ENCODE measurements at regions not wholly inside any gene's neighbourhood (a gene's known extent, or its start where the extent isn't known, plus 50 kb on each side); places are given as distances from the start of the nearest gene placed in this dataset.
"Not testable (repeated sequence)": the region's sequence is repeated elsewhere in the genome, so short reads cannot be mapped to it uniquely, and the experiment has no call there.

DNA sequence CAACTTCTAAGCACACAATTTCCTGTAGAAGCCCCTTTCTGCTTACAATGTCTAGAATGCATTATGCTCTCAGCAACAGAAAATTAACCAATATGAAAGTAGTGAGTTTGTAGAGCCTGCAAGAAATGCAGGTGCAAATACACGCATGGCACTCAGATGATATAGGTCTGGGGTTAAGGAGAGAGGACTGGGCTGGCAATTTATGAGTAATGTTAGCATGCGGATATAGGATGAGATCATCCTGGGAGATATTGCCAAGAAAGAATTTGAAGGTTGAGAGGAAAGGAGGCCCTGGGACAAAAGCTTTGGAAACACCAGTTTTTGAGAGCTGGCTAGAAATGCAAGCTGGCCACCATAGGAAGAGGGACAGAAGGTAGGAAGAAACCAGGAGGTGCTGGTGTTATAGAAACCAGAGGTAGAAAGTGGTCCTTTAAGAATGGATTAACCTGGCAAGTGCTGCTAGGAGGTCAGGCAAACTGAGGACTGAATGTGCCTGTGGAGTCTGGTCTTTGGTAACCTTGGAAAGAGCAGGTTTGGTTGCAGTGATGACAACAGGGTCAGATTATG, 183.2 kb upstream of the MYLIP start:
- H3K27me3 Mint-ChIP-seq = no peaks in the 10 kb centered on the region
- H3K36me3 Mint-ChIP-seq = no peaks in the 10 kb centered on the region
- DNase-seq = no peak
- no peak overlapping the region for H3K4me3 Mint-ChIP-seq
- H3K9me3 Mint-ChIP-seq = no peaks in the 10 kb centered on the region
- H3K4me1 Mint-ChIP-seq = no peaks in the 10 kb centered on the region
- no peak overlapping the region for H3K27ac Mint-ChIP-seq

DNA sequence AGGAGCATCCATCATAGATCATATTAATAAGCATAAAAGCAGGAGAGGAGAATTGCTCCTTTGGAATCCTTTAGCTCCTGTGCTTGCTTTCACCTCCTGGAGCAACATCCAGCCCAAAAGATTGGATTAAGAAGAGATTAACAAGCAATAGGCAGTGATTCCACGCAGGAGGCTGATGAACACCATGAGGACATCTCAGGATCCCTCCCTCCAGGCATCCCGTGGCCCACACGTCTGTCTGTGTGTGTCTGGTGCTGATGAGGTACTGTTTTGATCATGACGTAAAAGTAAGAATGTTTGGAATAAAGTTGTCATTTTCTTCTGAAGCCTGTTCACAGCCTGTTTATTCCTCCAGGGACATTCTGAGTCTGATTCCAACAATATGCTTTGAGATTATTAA, 185.5 kb upstream of the MYLIP start:
- no peak for DNase-seq
- no peak overlapping the region for H3K27ac Mint-ChIP-seq
- H3K9me3 Mint-ChIP-seq = peaks cover 2% of the 10 kb centered on the region

DNA sequence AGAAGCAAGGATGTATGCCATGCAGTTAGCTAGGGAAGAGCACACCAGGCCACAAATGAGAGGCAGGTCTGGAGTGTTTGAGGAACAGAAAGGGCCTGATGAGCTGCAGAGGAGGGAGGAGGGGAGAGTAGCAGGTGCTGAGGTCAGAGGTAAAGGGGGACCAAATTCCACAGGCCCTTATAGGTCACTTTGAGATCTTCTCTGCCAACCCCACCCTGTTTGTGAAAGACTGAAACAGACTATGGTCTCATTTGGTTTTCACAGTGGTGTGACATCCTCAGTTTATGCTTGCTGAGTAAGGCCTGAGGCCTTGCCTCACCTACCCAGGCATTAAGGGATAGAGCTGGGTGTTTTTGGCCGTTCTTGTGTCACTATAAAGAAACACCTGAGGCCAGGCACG, 187.7 kb upstream of the MYLIP start:
- Mint-ChIP-seq H3K4me3 (no peak overlapping the region), H3K4me1 (no peaks in the 10 kb centered on the region), H3K36me3 (no peaks in the 10 kb centered on the region), H3K27me3 (peaks cover 5% of the 10 kb centered on the region), H3K27ac (no peak overlapping the region), H3K9me3 (peaks cover 2% of the 10 kb centered on the region)
- DNase-seq = no peak

More for the DNA sequence above, 185.5 kb upstream of the MYLIP start:
- Mint-ChIP-seq H3K4me3 (no peak overlapping the region), H3K4me1 (no peaks in the 10 kb centered on the region), H3K27me3 (peaks cover 5% of the 10 kb centered on the region), H3K36me3 (no peaks in the 10 kb centered on the region)

DNA sequence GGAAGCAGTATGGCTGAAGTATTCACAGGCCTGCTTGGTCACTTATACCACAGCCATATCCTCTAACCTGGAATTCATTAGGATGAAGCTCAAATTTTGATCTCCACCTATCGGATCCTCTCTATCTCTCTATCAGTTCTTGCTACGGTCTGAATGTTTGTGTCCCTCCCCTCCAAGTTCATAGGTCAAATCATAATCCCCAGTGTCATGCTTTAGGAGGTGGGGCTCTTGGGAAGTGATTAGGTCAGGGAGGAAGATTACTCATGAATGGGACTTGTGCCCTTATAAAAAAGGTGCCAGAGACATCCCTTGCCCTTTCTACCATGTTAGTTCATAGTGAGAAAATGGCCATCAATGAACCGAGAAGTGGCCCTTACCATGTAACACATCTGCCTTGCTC, 190.8 kb upstream of the MYLIP start:
- no peaks in the 10 kb centered on the region for H3K4me1 Mint-ChIP-seq

DNA sequence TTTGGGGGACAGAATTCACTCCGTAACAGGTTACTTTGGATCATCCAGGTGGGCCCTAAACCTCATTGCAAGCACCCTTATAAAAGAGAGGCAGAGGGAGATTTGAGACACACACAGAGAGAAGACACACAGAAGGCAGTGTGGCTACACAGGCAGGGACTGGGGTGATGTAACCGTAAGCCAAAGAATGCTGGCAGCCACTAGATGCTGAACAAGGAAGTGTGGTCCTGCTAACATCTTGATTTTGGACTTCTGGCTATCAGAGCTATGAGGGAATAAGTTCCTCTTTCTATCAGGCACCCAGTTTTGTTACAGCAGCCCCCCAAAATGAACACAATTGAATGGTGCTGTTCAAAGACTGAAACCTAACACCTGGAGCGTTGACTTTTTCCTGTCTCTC, 191.3 kb upstream of the MYLIP start:
- no peak for DNase-seq
- no peak overlapping the region for H3K27ac Mint-ChIP-seq
- H3K4me1 Mint-ChIP-seq = no peaks in the 10 kb centered on the region
- H3K36me3 Mint-ChIP-seq = no peaks in the 10 kb centered on the region
- no peak overlapping the region for H3K4me3 Mint-ChIP-seq
- peaks cover 3% of the 10 kb centered on the region for H3K9me3 Mint-ChIP-seq
- peaks cover 5% of the 10 kb centered on the region for H3K27me3 Mint-ChIP-seq

More for the DNA sequence above, 190.8 kb upstream of the MYLIP start:
- no peak for DNase-seq
- Mint-ChIP-seq H3K27ac (no peak overlapping the region), H3K9me3 (peaks cover 2% of the 10 kb centered on the region), H3K4me3 (no peak overlapping the region), H3K27me3 (peaks cover 5% of the 10 kb centered on the region), H3K36me3 (no peaks in the 10 kb centered on the region)

DNA sequence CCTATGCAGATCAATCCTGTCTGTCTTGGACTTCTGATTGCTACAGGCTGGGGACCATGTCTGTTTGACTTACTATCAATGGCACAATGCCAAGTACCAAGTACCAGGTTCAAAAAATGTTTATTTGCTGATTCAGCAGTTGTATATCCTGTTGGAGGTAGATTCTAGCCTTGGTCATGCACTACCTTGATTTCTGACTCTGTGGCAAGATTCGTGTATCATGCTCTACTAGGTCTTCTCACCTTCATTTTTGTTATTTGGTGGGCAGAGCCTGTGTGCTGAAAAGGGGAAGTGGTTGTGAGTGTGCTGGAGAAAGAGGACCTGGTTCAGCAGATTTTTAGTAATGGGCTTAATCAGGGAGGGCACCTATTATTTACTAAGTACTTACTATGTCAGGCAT, 192.4 kb upstream of the MYLIP start:
- no peaks in the 10 kb centered on the region for H3K4me1 Mint-ChIP-seq
- no peak overlapping the region for H3K4me3 Mint-ChIP-seq
- H3K36me3 Mint-ChIP-seq = peaks cover under 1% of the 10 kb centered on the region
- peaks cover 5% of the 10 kb centered on the region for H3K27me3 Mint-ChIP-seq
- DNase-seq = no peak
- H3K9me3 Mint-ChIP-seq = peaks cover 10% of the 10 kb centered on the region
- H3K27ac Mint-ChIP-seq = no peak overlapping the region

DNA sequence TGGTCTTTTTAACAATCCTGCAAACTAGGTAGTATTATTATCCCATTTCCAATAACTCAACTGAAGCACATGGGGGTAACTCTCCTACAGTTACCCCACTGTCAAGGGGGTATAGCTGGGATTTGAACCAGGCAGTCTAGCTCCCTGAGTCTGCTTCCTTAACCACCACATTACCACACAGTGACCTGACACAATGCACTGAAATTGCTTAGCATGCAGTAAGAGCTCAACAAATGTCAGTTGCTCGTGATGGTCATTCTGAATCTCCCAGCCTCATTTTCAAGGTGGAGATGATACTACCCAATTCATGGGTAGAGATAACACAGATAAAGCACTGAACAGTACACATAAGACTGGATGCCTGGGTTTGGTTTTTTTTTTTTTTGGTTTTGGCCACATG, 193.2 kb upstream of the MYLIP start:
- Mint-ChIP-seq H3K36me3 (peaks cover 3% of the 10 kb centered on the region), H3K4me3 (no peak overlapping the region), H3K27me3 (peaks cover 5% of the 10 kb centered on the region), H3K9me3 (peaks cover 16% of the 10 kb centered on the region), H3K27ac (no peak overlapping the region), H3K4me1 (no peaks in the 10 kb centered on the region)
- no peak for DNase-seq

DNA sequence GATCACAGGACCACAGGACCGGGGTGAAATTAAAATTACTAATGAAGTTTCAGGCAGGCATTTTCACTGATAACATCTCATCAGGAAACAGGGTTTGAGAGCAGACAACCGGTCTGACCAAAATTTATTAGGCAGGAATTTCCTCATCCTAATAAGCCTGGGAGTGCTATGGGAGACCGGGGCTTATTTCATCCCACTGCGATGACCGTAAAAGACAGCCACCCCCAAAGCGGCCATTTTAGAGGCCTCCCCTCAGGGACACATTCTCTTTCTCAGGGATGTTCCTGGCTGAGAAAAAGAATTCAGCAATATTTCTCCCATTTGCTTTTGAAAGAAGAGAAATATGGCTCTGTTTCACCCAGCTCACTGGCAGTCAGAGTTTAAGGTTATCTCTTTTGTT, 197.2 kb upstream of the MYLIP start:
- H3K36me3 Mint-ChIP-seq, H3K4me1 Mint-ChIP-seq, H3K27me3 Mint-ChIP-seq, H3K4me3 Mint-ChIP-seq, DNase-seq, H3K27ac Mint-ChIP-seq: not testable (repeated sequence)
- H3K9me3 Mint-ChIP-seq = peaks cover 17% of the 10 kb centered on the region

DNA sequence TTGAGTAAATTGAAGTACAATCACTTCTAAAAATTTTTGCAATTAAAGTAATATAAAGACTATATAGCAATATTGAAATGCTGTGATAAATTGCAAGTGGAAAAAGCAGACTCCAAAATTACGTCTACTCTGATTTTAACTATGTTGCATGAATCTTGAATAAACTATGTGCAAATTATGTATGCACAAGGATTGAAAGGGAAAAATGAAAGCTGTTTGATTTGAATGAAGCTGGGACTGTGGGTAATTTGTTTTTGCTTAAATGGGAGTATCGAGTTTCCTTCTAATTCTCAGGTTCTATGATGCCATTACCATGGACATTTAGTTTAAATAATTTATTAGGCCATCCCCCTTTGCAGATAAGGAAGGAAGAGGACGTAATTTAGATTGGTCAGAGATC, 198.7 kb upstream of the MYLIP start:
- DNase-seq = no peak
- peaks cover 17% of the 10 kb centered on the region for H3K9me3 Mint-ChIP-seq
- no peaks in the 10 kb centered on the region for H3K27me3 Mint-ChIP-seq
- H3K36me3 Mint-ChIP-seq = peaks cover 7% of the 10 kb centered on the region
- no peak overlapping the region for H3K4me3 Mint-ChIP-seq
- no peak overlapping the region for H3K27ac Mint-ChIP-seq
- no peaks in the 10 kb centered on the region for H3K4me1 Mint-ChIP-seq

DNA sequence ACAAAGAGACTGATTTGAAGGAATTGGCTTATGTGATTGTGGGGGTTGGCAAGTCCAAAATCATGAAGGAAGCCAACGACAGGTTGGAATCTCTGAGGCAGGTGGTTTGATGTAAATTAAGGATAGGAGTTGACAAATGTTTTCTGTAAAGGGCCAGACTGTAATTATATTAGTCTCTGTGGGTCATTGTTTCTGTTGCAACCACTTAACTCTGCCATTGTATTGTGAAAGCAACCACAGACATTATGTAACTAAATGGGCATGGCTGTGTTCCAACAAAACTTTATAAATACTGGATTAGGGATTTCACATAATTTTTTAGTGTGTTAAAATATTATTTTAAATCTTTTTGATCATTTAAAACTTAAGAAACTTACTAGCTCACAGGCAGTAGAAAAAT, 199.2 kb upstream of the MYLIP start:
- no peak overlapping the region for H3K4me3 Mint-ChIP-seq
- peaks cover 7% of the 10 kb centered on the region for H3K36me3 Mint-ChIP-seq
- no peaks in the 10 kb centered on the region for H3K27me3 Mint-ChIP-seq
- no peaks in the 10 kb centered on the region for H3K4me1 Mint-ChIP-seq
- DNase-seq = no peak
- H3K27ac Mint-ChIP-seq = no peak overlapping the region
- peaks cover 17% of the 10 kb centered on the region for H3K9me3 Mint-ChIP-seq

DNA sequence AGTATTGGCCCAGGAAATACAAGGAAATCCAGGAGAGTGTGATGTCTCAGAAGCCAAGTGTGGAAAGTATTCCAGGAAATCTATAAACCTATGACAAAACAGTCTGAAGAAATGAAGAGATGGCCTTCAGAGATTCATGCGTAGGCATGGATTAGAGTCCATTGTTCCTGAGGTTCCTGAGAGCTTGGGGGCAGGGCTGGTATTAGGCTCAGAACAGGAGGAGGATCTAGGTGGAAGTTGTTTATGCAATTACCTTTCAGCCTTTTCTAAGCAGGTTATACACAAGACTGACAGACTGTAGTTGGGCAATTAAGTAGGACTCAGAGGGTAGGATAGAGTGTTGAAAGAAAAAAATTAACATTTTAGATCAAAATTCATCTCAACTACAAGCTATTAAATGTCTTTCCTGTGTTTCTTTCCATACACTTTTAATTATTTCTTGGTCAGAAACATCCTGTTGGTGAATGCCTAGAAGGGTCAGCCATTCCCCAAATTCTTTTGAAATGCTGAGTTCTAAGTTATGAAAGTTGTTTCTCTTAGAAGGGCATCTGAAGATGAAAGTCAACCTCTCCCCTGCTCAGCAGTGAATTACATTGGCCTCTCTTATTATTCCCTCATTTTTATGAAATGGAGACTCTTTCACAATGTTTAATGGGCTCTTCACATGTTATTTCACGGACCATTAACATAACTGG, 201.2 kb upstream of the MYLIP start:
- no peaks in the 10 kb centered on the region for H3K4me1 Mint-ChIP-seq
- no peak for DNase-seq
- peaks cover 17% of the 10 kb centered on the region for H3K9me3 Mint-ChIP-seq
- no peak overlapping the region for H3K4me3 Mint-ChIP-seq
- H3K27me3 Mint-ChIP-seq = no peaks in the 10 kb centered on the region
- H3K36me3 Mint-ChIP-seq = peaks cover 7% of the 10 kb centered on the region
- no peak overlapping the region for H3K27ac Mint-ChIP-seq

DNA sequence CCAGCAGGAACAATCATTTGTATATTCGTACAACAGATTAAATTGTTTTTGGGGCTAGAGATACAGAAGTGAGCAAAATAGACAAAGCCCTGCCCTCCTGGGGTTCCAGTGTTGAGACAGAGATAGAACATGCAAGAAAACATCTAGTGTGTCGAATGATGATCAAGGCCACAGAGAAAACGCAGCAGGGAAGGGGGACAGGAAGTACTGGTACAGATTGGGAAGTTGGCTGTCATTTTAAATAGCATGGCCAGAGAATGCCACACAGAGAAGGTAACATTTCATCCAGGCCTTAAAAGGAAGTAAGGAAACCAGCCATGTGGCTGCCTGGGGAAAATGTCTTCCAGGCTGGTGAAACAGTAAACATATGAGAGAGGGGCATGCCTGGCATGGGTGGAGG, 202.6 kb upstream of the MYLIP start:
- H3K27ac Mint-ChIP-seq = no peak overlapping the region
- H3K4me3 Mint-ChIP-seq = no peak overlapping the region
- H3K4me1 Mint-ChIP-seq = no peaks in the 10 kb centered on the region
- H3K27me3 Mint-ChIP-seq = no peaks in the 10 kb centered on the region
- peaks cover 7% of the 10 kb centered on the region for H3K9me3 Mint-ChIP-seq
- no peak for DNase-seq
- H3K36me3 Mint-ChIP-seq = peaks cover 4% of the 10 kb centered on the region

DNA sequence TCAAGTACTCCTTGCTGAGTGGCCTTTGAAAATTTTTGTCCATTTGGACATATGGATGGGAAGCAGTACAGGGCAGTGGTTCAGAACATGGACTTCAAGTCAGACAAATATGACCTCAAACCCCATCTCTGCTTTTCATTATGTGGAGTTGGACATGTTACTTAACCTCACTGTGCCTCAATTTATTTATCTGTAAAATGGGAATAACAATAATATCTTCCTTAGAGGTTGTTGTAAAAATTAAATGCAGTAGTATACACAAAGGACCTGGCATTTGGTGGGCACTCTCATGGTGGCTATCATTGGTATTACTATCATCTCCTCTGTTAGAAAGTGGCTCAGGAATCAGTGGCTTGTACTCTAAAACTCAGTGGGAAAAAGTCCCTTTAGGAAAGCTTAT, 204.0 kb upstream of the MYLIP start:
- Mint-ChIP-seq H3K27ac (no peak overlapping the region), H3K4me1 (no peaks in the 10 kb centered on the region), H3K4me3 (no peak overlapping the region), H3K27me3 (no peaks in the 10 kb centered on the region), H3K9me3 (no peaks in the 10 kb centered on the region), H3K36me3 (no peaks in the 10 kb centered on the region)
- DNase-seq = no peak

DNA sequence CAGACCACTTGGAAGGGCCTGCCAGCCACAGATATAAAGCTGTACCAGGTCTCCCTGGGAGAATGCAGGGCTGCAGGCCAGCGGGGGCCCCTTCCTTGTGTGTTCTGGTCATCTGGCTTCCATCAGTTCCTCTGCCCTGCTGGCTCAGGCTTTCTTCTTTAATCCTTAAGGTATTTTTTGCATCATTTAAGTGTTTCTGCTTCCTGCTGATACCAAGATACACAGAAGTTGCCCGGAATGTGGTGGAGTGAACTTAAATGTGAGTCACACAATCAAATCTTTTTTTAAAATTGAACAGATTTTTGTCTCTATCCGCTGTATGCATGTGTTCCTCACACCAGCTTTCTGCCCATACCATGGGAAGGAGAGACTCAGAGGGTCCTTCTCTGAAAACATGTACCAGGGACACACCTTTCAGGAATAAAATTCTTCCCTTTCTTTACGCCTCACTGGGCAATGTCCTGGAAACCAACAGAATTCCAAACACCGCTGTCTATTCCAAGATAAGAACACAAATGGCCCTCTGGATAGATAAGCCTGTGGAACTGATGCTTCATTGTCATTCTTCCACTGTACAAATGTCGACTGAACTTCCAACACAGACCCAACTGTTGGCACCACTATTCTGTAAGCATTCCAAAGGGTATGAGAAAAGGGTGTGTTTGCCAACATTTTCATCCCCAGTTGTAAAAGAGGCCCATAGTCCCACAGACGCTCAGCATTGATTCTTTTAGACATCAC, 206.2 kb upstream of the MYLIP start:
- no peaks in the 10 kb centered on the region for H3K36me3 Mint-ChIP-seq
- no peaks in the 10 kb centered on the region for H3K4me1 Mint-ChIP-seq
- no peak overlapping the region for H3K27ac Mint-ChIP-seq
- H3K27me3 Mint-ChIP-seq = no peaks in the 10 kb centered on the region
- H3K4me3 Mint-ChIP-seq = no peak overlapping the region
- H3K9me3 Mint-ChIP-seq = no peaks in the 10 kb centered on the region
- no peak for DNase-seq

DNA sequence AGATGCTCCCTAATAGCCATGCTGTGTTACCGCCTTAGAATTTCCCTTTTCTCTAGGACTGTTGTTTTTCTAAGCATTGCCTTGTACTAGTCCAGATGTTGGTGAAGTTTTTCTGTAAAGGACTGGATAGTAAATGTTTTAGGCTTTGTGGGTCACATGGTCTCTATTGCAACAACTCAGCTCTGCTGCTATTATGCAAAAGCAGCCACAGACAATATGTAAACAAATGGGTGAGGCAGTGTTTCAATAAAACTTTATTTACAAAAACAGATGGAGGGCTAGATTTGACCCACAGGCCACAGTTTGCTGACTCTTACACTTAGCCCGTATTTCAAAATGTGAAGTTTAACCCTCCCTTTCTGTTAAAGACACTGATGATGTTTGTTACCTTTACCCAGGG, 207.6 kb upstream of the MYLIP start:
- Mint-ChIP-seq H3K27ac (no peak overlapping the region), H3K4me3 (no peak overlapping the region), H3K27me3 (no peaks in the 10 kb centered on the region), H3K9me3 (no peaks in the 10 kb centered on the region), H3K36me3 (no peaks in the 10 kb centered on the region), H3K4me1 (no peaks in the 10 kb centered on the region)
- no peak for DNase-seq

DNA sequence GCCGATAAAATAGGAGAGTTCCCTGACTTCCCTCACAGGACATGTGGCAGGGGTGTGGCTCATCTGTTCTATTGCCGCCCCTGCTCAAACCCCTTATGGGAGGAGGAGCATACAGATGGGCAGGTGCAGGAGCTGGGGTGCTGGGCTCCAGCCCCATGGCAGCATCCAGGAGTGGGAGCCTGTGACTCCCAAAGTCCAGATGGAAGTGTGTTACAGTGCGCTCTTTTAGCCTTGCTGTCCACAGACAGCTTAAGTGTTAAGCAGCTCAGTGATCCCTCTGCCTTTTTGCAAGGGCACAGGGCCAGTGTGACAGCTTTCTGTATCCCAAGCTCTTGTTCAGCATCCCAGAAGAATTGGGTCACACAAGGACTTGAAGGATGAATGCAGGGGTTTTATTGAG, 212.3 kb upstream of the MYLIP start:
- Mint-ChIP-seq H3K27me3 (no peaks in the 10 kb centered on the region), H3K4me3 (no peak overlapping the region), H3K4me1 (peaks cover 19% of the 10 kb centered on the region), H3K36me3 (no peaks in the 10 kb centered on the region), H3K27ac (no peak overlapping the region), H3K9me3 (peaks cover 2% of the 10 kb centered on the region)
- no peak for DNase-seq
